ENCODE measurements at regions not wholly inside any gene's neighbourhood (a gene's known extent, or its start where the extent isn't known, plus 50 kb on each side); places are given as distances from the start of the nearest gene placed in this dataset.

DNA sequence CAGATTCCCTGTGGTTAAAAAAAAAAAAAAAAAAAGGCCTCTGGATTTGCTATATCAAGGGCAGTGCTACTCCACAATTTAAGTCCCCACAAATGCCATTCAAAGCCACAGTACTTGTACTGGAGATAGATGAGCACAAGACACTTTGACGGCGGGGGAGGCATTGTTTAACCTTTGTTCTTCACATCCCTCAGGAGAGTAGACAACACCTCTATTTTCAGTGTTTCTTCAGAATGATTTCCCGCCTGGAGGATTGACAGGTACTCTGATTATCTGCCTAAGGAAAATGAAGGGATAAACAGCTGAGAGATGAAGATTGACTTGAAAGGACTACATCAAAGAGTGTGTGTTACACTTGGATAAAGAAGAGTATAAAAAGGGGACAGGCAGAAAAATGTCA lies 58.7 kb downstream of the OTOL1 start:
- no peak for DNase-seq

DNA sequence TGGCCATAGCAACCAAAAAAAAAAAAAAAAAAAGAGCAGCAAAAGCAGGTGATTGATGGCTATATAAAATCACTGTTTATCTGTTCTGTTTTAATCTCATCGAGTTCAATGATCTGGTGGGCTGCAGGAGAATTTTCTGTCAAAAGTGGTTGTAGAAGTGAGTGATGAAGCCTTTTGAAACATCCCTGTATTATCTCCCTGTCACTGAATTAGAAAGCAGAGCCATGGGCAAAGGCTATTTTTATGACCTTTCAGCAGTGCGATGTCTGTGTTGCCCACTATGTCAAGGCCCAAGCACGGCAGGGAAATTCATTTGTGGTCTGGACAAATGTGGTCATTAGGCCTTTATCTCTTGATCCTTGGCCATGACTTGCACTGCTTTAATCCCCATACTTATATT lies 59.9 kb downstream of the OTOL1 start:
- DNase-seq = no peak

DNA sequence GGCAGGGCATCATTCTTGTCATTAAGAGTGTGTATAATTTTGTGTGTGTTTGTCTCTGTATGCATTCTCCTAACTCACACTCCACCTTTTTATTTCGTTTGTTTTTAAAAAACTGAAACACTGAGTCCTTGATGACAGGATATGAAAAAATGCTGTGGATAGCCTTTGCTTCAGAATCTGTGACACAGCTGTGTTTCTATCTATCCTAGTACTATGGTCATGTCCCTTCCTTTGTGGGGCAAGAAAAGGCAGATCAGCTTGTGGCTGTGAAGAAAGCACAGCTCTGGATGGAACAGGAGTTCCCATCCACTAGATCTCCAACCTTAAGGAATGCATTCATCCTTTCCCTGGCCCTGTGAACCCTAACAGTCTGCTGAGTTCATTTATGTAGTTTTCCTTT lies 60.3 kb downstream of the OTOL1 start:
- no peak for DNase-seq

DNA sequence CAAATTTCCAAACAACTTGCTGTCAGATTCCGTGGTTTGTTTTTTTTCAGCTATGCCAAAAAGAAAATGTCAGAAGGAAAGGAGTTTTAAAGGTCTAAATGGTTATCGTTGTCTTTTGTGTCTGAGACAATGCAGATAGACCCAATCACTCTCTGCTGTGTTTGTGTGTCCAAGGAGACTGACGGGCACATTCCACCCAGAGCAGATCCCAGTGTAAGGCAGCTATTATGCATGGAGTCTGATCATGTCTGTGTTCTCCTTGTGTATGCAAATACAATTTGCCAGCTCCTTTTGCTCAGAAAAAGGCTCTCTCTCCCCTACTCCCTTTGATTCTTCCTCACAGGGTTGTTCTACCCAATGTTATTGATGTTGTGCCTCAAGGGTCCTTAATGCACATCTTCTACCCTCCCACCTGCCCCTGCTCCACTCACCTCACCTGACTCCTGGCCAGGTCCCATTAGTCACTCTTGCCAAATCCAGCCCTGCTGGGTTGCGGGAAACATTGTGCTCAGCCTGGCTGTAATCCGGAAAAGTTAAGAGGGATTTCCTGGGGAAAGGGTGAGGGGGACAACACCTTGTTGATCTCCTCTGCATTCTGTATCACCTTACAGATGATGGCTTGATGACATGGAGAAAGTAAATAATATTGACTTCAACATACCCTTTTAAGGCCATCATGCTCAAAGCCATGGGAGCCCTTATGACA lies 61.0 kb downstream of the OTOL1 start:
- no peak for DNase-seq

DNA sequence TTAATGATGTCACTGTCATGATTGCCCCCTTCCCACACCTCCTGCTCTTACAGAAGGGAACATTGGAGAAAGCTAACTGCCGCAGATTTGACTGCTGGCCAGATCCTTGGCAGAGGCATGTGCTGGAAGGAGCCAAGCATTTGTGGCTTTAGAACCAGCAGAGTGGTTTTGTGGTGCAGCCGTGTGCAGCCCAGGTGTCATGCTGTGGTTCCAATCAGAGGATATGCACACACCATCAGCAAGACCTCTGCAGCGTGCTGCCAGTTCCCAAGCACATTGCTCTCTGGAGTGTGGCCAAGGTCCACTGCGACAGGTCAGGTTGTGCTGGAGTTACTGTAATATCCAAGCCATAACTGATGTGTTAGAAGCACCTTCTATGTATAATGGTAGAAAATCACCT lies 61.6 kb downstream of the OTOL1 start:
- no peak for DNase-seq

DNA sequence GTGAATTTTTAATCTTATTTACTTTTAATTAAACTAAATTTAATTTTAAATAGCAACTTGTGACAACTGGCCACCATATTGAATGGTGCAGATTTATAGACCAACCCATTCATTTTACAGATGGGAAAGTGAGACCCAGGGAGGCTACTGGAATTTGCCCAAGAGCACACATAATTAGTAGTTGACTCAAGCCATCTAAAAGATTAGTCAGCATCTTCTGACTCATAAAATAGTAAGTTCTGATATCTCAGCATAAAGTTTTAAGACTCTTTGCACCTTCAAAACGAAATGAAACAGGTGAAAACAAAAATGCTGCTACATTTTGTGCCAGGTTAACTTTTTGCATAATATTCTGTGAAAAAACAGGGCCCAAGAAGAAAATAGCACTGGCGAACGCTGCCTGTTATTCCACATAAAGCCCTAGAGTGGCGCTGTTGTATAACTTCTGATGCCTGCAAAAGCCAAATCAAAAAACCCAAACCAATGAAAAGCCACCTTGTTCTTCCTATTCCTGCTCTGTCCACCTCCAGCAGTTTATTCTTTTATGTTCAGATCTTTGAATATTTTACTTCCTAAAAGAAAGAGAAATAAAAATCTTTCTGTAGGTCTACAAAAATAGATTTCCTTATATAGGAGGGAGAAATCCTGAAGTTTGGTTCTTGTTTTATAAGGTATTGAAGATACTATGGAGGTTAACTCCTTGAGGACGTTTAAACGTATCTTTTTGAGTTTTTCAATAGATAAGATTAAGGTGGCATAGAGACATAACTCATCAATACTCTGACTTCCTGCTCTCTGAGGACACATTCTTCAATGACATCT lies 62.8 kb downstream of the OTOL1 start:
- peak; percentile 34 to 54 (median 42) for DNase-seq

DNA sequence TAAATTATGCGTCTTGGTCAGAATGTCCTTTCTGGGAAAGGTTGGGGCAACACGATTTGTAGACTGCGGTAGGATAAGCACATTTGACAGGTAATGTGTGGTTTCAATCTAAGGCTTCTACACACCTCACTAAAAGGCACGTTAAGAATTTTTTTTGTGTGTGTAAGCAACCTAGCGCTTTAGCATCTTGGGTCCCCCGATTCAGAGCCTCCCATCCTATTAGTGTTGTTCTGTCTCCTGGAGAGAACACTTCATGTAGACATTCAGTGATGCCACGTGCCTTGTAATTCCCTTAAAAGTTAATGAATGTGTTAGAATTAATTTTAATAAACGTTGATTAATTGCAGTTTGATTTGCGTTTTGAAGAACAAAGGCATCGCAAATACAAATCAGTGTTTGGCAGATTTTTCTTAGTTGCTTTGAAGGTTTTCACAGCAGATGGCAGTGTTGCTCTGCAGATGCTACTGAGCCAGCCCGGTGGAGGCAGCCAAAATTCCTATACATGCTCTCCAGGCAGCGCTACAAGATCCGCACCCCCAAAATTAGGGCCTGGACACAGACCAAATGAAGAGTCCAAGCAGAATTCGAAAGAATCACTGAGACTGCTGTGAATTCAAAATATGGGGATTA lies 63.5 kb downstream of the OTOL1 start:
- peak; percentile 38 to 53 (median 42) for DNase-seq

DNA sequence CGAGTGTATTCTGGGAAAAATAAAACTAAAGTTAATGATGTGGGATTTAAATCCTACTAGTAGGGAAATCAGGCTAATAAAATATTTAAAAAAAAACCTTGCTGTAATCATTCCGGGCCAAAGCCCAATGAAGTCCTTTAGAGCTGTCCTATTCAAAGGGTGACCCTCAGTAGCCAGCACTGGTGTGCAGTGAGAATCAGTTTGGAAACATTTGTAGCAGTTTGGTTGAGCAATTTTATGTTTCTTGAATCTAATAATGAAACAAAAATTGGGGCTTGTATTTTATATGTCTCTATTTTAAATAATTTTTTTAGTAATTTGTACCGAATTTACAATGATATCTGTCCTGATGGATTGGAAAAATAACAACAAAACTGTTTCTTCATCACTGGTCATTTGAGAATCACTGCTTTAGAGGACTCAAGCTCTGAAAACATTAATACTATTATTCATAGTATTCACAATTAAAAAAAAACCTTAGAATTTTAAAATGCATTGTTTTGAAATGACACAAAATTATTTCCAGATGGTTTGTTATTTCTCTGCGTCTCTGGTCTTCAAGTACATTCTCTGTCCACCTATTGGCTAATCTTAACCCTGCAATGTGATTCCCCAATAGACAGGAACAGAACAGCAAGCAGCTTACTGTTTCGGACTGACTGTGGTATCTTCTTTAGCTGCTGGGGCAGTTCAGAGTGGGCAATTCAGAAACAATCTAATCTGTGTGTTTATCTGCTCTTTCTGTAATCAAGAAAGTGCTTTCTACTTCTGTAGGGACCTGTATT lies 71.2 kb downstream of the OTOL1 start:
- DNase-seq = no peak

DNA sequence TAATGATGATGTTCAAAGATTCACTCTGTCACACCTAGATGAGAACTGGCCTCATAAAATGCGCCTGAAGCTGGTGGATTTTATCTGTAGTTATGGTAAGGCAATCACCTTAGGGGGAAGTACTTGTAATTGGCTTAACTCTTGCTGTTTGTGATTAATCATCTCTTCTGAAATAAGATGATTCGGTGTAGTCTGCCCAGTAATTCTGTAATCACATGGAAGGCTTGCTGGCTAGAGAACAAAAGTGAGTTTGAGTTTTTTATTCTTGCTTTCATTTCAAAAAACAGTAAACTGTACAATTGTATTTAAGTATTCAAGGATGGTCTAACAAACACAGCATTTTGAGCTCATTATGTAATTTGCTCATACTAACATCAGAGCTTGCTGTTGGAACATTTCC lies 72.1 kb downstream of the OTOL1 start:
- no peak for DNase-seq

DNA sequence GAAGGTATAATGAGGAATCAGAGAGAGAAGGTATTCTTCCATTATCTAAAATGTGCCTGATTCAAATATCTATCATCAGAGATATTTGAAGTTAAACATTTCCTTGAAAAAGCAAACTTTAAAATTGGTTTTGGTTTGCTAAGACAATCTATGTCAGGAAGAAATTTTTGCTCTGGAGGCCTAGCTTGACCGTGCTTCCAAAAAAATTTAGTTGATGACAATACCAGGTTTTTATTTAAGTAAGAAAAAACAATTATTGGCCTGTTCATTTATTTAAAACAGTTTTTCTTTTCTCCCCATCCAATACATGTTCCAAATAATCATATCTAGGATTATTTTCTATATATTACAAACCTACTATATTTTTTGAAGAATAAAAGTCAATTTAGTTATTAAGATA lies 75.3 kb downstream of the OTOL1 start:
- DNase-seq = no peak

DNA sequence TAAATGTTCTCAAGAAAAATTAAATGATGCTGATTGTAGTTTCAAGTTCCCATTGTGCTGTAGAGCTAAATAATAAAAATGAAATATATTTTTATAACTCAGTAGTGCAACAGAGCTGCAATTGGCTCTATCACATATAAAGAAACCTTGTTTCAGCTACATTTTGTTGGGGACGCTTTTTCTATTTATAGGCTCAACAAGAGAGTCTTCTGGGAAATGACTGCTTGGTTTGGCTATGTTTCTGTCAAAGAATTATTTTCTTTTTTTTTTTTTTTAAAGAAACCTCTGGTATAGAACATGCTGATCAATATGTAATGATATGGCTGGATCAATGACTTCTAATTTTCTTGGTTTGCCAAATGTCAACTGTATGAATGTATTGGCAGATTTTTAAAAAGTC lies 76.5 kb downstream of the OTOL1 start:
- DNase-seq = no peak

DNA sequence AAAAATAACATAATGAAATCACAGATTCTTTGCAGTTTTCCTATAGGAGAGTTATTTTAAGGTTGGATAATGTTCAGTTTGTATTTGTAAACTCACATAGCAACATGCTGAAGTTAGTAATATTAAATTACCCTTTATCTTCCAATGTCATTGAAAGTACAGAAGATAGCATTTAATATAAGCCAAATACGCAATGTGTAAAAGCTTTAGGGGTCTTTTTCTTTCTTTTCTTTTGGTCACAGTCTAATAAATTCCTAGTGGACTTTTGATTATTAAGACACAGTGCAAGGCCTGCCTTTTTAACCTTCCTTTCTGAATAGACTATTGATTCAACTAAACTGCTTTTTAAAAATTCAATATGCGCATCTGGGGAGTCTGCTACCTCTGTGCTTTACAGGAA lies 79.3 kb downstream of the OTOL1 start:
- no peak for DNase-seq

DNA sequence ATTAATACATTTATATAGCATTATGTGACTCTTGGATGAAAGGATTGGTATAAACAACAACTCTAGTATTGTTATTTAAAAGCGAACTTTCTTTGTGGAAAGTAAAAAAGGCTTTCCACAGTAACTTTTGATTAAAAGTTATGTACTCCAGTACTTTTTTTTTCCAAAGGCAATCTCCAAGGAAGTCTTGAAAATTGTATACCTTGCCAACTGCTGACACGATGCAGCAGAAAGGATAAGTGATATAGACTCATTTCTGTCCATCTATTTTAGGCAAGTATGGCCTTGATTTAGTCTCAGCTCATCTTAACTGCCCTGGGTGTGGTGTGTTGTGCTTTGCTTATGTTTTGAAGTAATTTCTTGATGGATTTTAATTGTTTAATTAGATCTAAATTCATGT lies 79.7 kb downstream of the OTOL1 start:
- no peak for DNase-seq

DNA sequence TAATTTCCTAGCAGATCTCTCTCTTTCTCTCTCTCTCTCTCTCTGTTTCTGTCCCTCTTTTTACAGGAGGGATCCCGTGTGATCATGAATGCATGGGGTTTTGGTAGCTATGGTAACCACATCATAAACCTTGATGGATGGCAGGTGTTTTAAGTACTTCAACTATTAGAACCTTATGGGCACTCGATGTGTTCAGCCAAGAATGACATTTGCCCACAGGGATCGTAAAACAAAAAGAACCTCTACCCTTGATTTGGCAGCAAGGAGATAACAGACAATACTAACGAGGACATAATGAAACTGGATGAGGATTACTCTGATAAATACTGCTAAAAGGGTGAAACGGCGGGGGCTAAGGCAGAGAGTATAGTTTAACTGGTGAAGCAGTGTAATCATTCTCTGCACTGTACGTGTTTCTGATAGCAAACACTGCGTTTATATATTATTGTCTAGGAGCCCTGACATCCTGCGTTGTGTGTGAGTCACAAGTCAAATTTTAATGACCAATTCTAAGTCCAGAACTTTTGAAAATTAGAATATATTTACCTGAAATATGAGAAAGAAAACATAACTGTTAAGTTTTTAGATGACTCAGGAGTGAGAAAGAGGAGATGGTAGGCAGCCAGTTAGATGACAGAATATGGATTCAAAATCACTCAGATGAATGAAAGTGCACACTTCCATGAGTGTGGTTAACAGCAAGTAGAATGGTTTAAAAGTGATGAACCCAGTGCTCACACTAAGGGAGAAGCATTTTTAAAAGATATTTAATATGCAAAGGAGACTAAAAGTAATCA lies 80.3 kb downstream of the OTOL1 start:
- no peak for DNase-seq

DNA sequence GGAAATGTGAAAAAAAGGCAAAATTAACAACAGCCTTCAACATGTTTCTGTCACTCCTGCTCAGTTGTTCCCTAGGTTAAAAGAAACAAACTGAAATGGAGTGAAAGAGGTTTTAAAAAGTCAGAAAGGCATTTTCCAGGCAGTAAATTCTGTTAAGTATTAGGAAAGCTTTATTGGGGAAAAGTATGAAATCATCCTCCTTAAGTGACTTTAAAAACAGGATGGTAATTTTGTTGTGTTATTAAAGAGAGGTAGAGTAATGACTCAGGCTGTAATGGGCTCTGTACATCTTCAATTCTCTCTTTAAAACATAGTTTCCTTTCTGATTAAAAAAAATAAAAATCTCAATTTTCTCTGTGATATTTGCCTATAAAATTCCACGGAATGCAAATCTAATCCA lies 81.1 kb downstream of the OTOL1 start:
- DNase-seq = no peak

DNA sequence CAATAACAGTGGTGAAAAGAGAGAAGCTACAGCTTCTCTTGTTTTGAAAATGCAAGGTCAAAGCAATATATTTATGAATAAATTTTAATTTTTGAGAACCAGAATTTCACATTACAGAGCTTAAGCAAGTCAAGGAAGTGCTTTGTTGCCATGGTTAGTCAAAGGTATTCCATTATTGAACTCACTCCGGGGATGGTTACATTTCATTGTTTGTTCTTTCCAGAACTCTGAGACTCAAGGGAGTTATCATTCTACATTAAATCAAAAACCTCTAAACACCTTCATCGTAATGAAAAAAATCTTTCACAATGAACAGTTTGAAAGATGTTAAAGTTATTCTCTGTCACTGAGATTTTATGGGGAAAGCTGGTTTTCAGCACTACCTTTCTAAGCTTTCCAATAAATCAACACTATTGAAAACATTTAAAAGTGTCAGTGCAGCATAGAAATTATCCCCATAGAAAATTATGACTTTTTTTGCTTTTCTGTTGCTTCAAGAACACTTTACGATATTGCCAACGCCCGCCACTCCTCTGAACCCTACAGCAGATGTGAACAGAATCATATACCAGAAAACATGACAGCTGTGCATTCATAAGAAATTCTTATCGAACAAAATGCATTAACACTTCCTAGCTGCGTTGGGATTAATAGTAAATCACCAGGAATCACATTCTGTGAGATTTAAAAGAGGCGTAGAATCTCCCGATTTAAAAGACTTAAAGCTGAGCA lies 83.0 kb downstream of the OTOL1 start:
- DNase-seq = no peak

DNA sequence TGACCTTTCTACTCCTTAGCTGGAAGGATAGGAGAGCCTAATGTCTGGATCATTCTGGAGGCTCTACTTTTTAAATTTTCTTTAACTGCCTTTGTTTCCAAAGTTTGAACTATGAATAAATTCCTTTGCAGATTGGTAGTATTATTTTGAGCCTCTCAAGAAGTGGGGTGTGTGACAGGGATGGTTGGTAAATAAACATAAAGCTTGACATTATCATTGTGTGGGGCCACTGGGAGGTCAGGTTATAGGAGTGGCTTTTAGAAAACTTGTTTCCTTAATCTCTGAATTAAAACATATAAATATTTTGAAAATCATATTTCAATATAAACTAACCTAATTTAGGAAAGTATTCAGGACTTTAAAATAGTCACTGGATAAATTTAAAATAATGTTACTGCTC lies 89.3 kb downstream of the OTOL1 start:
- no peak for DNase-seq

DNA sequence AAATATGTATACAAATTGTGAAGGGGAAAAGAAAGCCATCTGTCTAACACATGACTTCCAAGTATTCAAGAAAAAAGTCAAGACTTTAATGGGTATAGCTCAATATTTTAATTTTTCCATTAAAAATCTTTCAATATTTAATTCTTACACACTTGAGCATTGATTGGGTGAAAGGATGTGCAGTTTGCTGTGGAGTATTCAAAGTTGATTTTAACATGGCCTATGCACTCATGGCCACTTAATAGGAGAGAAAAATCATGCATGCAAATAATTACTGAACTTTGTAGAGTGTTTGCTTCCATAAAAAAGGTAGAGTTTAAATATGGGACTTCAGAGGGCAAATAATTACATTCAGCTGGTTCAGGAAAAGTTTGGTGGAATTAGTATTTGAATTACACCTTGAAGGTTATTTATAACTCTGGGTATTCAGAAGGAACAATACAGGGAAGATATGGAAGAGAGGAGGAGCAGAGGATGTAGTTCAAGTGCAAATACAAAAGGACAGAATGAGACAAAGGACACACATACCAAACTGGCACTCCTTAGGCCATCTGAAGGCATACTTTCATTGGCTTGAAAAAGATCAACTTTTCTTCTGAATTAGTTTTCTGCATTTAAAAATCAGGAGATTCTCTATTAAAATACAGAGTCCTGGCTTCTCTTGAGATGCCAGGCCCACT lies 90.1 kb downstream of the OTOL1 start:
- no peak for DNase-seq

DNA sequence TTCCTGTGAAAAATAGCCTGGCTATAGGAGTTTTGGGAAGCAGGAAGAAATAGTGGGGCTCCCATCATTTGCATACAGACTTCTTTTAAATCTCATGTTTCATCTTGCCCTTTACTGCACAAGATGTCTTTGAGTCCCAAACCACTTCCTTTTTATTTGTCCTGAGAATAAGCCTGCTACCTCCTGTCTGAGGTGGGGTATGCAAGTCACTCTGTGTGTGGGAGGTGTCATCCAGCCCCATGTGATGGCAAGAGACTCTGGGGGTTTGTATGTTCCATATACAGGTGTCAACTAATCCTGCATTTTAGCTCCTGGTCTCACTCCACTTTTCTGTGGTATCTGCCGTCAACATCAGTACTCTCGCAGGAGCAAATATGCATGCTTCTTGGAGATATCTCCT lies 102.0 kb downstream of the OTOL1 start:
- DNase-seq = no peak

DNA sequence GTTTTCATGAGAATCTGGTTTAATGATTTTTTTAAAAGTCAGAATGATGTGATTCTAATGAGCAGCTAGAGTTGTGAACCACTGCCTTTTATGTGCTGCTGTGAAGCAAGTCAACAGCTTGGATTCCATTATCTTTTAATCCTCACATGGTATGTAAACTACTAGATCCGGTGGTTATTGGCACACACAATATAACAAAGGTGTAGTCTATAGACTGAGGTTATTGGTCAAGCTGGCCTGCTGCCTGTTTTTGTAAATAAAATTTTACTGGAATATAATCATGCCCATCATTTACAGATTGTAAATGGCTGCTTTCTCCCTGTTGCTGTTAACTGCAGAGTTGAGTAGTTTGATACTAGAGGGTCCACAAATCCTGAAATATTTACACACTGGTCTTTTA lies 103.1 kb downstream of the OTOL1 start:
- DNase-seq = no peak

DNA sequence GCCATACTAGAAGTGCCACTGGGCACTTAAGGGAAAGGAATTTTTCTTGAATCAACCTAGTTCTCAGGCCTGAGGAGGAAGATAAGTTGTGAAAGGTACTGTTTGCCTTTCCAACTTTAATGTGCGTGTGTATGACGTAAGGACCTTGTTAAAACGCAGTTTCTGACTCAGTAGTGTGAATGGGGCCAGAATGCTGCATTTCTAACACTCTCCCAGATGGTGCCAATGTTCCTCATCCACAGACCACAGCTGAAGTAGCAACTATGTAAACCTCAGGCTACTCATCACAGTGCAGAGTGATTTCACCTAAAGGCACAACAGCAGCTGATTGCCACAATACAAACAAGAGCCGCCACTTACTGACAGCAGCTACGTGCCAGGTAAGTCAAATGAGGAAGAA lies 103.6 kb downstream of the OTOL1 start:
- DNase-seq = no peak

All from suppressor macrophage treated with lipopolysaccharide for 1 hour (primary cell).